HepG2 (cell line): ENCODE measurements at regions not wholly inside any gene's neighbourhood (a gene's known extent, or its start where the extent isn't known, plus 50 kb on each side); places are given as distances from the start of the nearest gene placed in this dataset.
"Not testable (repeated sequence)": the region's sequence is repeated elsewhere in the genome, so short reads cannot be mapped to it uniquely, and the experiment has no call there.

Source experiments
- ATAC-seq: fragments of 200-7000 bp; cut with Tn5 transposase; 3 replicates; pipeline ENCODE4 v1.9.1; 2020; ENCODE audit warnings: mild to moderate bottlenecking, moderate library complexity
- BruUV-seq: library from RNA; stranded (reverse); fragments of 400-500 nt; replicated peaks from 2 replicates; lab custom pipeline; 2021; lab: Mats Ljungman, UMichigan
- CTCF ChIA-PET: fragments of 300-600 bp; formaldehyde crosslinking; extraction: SDS; loops from one replicate; lab custom pipeline; 2021; ENCODE audit warnings: low total read pairs, inconsistent platforms, low intra/inter-chr PET ratio; lab: Yijun Ruan, JAX
- POLR2A ChIA-PET: fragments of 350-600 bp; sonication (Branson Sonifier 250); formaldehyde crosslinking; loops from one replicate; lab custom pipeline; 2020; ENCODE audit warnings: antibody characterized with exemption, inconsistent platforms; lab: Yijun Ruan, JAX
- DNase-seq: peaks from one replicate; pipeline ENCODE4 v3.0.0-alpha.2; 2015; ENCODE audit warnings: low spot score
- FAIRE-seq: peaks from 3 replicates; lab custom pipeline; 2011; peaks lifted over from hg19 to GRCh38; lab: Jason Lieb, UNC
- H2AFZ ChIP-seq: one replicate; pipeline ENCODE4 v1.6.1; 2011; ENCODE audit warnings: low read length, inconsistent platforms
- H3K27ac ChIP-seq: fragments of 300-600 bp; 3 replicates; pipeline ENCODE4 v1.8.0; 2011; ENCODE audit warnings: mixed run types, mild to moderate bottlenecking, mixed read lengths, low read length, inconsistent platforms; ENCODE audit not compliant: insufficient read depth; ENCODE audit errors: extremely low read length
- H3K27me3 ChIP-seq, 2 experiments: fragments of 200-600 bp in 1 of 2; 2 replicates in 1 of 2; 3 replicates in 1 of 2; pipeline versions ENCODE4 v1.6.0 to v1.8.0; 2011; ENCODE audit warnings: low read length in 2 of 2, mild to moderate bottlenecking in 2 of 2, moderate library complexity in 2 of 2, inconsistent platforms in 1 of 2; ENCODE audit not compliant: insufficient read depth in 2 of 2, control insufficient read depth in 1 of 2
- H3K36me3 ChIP-seq, 2 experiments: fragments of 200-600 bp in 1 of 2; replicated peaks in 1 of 2; 2 replicates in 1 of 2; 3 replicates in 1 of 2; pipeline versions ENCODE4 v1.5.1 to v1.8.0; 2011; ENCODE audit warnings: low read length in 2 of 2, inconsistent platforms in 1 of 2; ENCODE audit not compliant: insufficient read depth in 2 of 2, control insufficient read depth in 1 of 2
- H3K4me1 ChIP-seq: 2 replicates; pipeline ENCODE4 v1.5.1; 2012; ENCODE audit warnings: low read length, inconsistent platforms; ENCODE audit not compliant: insufficient read depth
- H3K4me2 ChIP-seq: 2 replicates; pipeline ENCODE4 v1.6.0; 2011; ENCODE audit warnings: low read depth, low read length, inconsistent platforms
- H3K4me3 ChIP-seq, 3 experiments: fragments of 200-600 bp in 1 of 3; sonication (generic), shearing (Covaris generic) in 1 of 3; replicated peaks in 1 of 3; 2 replicates each; pipeline ENCODE4 v1.5.1; 2011 to 2016; ENCODE audit warnings: low read length in 3 of 3, inconsistent platforms in 2 of 3, low read depth in 2 of 3, mild to moderate bottlenecking in 2 of 3, control low read depth in 1 of 3, mixed read lengths in 1 of 3; ENCODE audit not compliant: insufficient read depth in 1 of 3
- H3K79me2 ChIP-seq: one replicate; pipeline ENCODE4 v1.6.1; 2011; ENCODE audit warnings: low read length, inconsistent platforms; ENCODE audit not compliant: insufficient read depth
- H3K9ac ChIP-seq: 2 replicates; pipeline ENCODE4 v1.6.0; 2011; ENCODE audit warnings: mild to moderate bottlenecking, low read depth, low read length, inconsistent platforms; ENCODE audit not compliant: insufficient read depth
- H3K9me3 ChIP-seq: 2 replicates; pipeline ENCODE4 v1.5.1; 2012; ENCODE audit warnings: mild to moderate bottlenecking, low read length
- H4K20me1 ChIP-seq: 2 replicates; pipeline ENCODE4 v1.6.0; 2011; ENCODE audit warnings: inconsistent platforms, mild to moderate bottlenecking, low read length, moderate library complexity; ENCODE audit not compliant: insufficient read depth
- BORCS8-MEF2B ChIP-seq: sonication (generic); formaldehyde crosslinking; IDR thresholded peaks from 2 replicates; pipeline ENCODE4 v1.8.0; 2022; ENCODE audit warnings: mild to moderate bottlenecking, missing genetic modification reagents
- DPF2 ChIP-seq: sonication (generic); formaldehyde crosslinking; IDR thresholded peaks from 2 replicates; pipeline ENCODE4 v1.4.0; 2020; ENCODE audit warnings: mild to moderate bottlenecking, low read depth, missing genetic modification reagents, borderline replicate concordance
- FOXA3 ChIP-seq: IDR thresholded peaks from 2 replicates; pipeline ENCODE4 v1.6.1; 2016; ENCODE audit warnings: missing genetic modification reagents, missing compliant biosample characterization
- GATAD2A ChIP-seq: IDR thresholded peaks from 2 replicates; pipeline ENCODE4 v1.6.1; 2016
- HNRNPUL1 ChIP-seq: fragments of 200-400 bp; formaldehyde crosslinking; IDR thresholded peaks from 2 replicates; pipeline ENCODE4 v1.6.1; 2017; ENCODE audit warnings: low read depth, mild to moderate bottlenecking, low read length, moderate library complexity
- HOXA9 ChIP-seq: sonication (generic); formaldehyde crosslinking; IDR thresholded peaks from 2 replicates; pipeline ENCODE4 v1.8.1; 2022; ENCODE audit warnings: missing genetic modification reagents, mild to moderate bottlenecking, moderate library complexity, borderline replicate concordance
- RXRA ChIP-seq: sonication (generic); formaldehyde crosslinking; IDR thresholded peaks from 2 replicates; pipeline ENCODE4 v1.5.1; 2020; ENCODE audit warnings: missing genetic modification reagents
- SIX1 ChIP-seq: sonication (generic); formaldehyde crosslinking; IDR thresholded peaks from 2 replicates; pipeline ENCODE4 v1.4.0; 2020; ENCODE audit warnings: missing genetic modification reagents, borderline replicate concordance
- SKIL ChIP-seq: sonication (generic); formaldehyde crosslinking; IDR thresholded peaks from 2 replicates; pipeline ENCODE4 v1.8.0; 2022; ENCODE audit warnings: missing genetic modification reagents, mild to moderate bottlenecking, moderate library complexity, borderline replicate concordance
- SMAD9 ChIP-seq: sonication (generic); formaldehyde crosslinking; IDR thresholded peaks from 2 replicates; pipeline ENCODE4 v1.5.1; 2020; ENCODE audit warnings: mild to moderate bottlenecking, missing genetic modification reagents
- SSRP1 ChIP-seq: IDR thresholded peaks from 2 replicates; pipeline ENCODE4 v1.6.1; 2016; ENCODE audit warnings: control low read depth
- TRIM24 ChIP-seq: sonication (generic); formaldehyde crosslinking; IDR thresholded peaks from 2 replicates; pipeline ENCODE4 v1.8.0; 2022; ENCODE audit warnings: mild to moderate bottlenecking, missing genetic modification reagents
- ZBTB43 ChIP-seq: sonication (generic); formaldehyde crosslinking; conservative IDR thresholded peaks from 2 replicates; pipeline ENCODE4 v1.4.0; 2020; ENCODE audit warnings: missing genetic modification reagents
- ZNF496 ChIP-seq: sonication (generic); formaldehyde crosslinking; IDR thresholded peaks from 2 replicates; pipeline ENCODE4 v1.8.1; 2023; ENCODE audit warnings: mild to moderate bottlenecking, moderate library complexity, missing genetic modification reagents; ENCODE audit not compliant: insufficient replicate concordance
- ZNF564 ChIP-seq: sonication (generic); formaldehyde crosslinking; IDR thresholded peaks from 2 replicates; pipeline ENCODE4 v1.8.1; 2023; ENCODE audit warnings: mild to moderate bottlenecking, missing genetic modification reagents
- ZSCAN30 ChIP-seq: sonication (generic); formaldehyde crosslinking; IDR thresholded peaks from 2 replicates; pipeline ENCODE4 v1.5.0; 2020; ENCODE audit warnings: mild to moderate bottlenecking, missing genetic modification reagents
- WGBS: methylation state at CpG from one replicate; pipeline ENCODE4 v1.1.6; 2017; ENCODE audit warnings: low lambda C conversion rate; 5-methylcytosine and 5-hydroxymethylcytosine counted together
- in situ Hi-C: cut with HindIII; loops from 2 replicates; pipeline ENCODE4 v1.10.0; 2017; ENCODE audit warnings: low pct_unique_long_range_greater_than_20kb; ENCODE audit not compliant: extremely low pct_ligation_motif_present
- intact Hi-C: fragments of 100-400 bp; cut with micrococcal nuclease; formaldehyde crosslinking; loops from one replicate; pipeline ENCODE4 v1.10.0; 2022; ENCODE audit not compliant: unreplicated experiment

- Histone ChIP-seq H3K27me3 (no peaks in the 10 kb centered on the region), H3K9ac (no peak overlapping the region), H3K4me2 (no peak overlapping the region), H3K27ac (no peak overlapping the region), H4K20me1 (no peaks in the 10 kb centered on the region), H3K79me2 (no peaks in the 10 kb centered on the region), H3K9me3 (no peaks in the 10 kb centered on the region), H3K36me3 (no peaks in the 10 kb centered on the region), H3K4me1 (no peaks in the 10 kb centered on the region), H2AFZ (no peak overlapping the region), H3K4me3 (no peak overlapping the region)
- DNase-seq (no peak), ATAC-seq (no peak), FAIRE-seq (no peak)
- 4% methylated on average over 4 of the region's 4 CpGs for WGBS
- intact Hi-C loops (no loop called here), in situ Hi-C loops (no loop called here)
- ChIA-PET POLR2A (no interaction called here), CTCF (no interaction called here)
- TF ChIP-seq HNRNPUL1, result no peak
- TF ChIP-seq SMAD9 (CRISPR knock-in tag), result no peak
- no peak for TF ChIP-seq ZBTB43 (CRISPR knock-in tag)
- TF ChIP-seq HOXA9 (CRISPR knock-in tag), result no peak
- TF ChIP-seq SKIL (CRISPR knock-in tag), result no peak
- TF ChIP-seq RXRA (CRISPR knock-in tag), result no peak
- TF ChIP-seq TRIM24 (CRISPR knock-in tag), result no peak
- TF ChIP-seq ZSCAN30 (CRISPR knock-in tag), result no peak
- TF ChIP-seq BORCS8-MEF2B (CRISPR knock-in tag), result no peak
- TF ChIP-seq DPF2 (CRISPR knock-in tag), result no peak
- no peak for TF ChIP-seq ZNF564 (CRISPR knock-in tag)
- no peak for TF ChIP-seq FOXA3 (CRISPR knock-in tag)
- TF ChIP-seq ZNF496, result no peak
- TF ChIP-seq SIX1, result no peak
- TF ChIP-seq SSRP1 (CRISPR knock-in tag), result no peak
- TF ChIP-seq GATAD2A (CRISPR knock-in tag), result no peak
- BruUV-seq, result no TSS peak
Measured at GRCh38 chrX:87434618-87435017, 83.0 kb upstream of the KLHL4 start.

- H3K36me3 ChIP-seq, intact Hi-C loops, H2AFZ ChIP-seq, H3K79me2 ChIP-seq, CTCF ChIA-PET, H3K9me3 ChIP-seq, H4K20me1 ChIP-seq, H3K4me2 ChIP-seq, H3K27ac ChIP-seq, H3K4me3 ChIP-seq, BruUV-seq, H3K27me3 ChIP-seq, in situ Hi-C loops, POLR2A ChIA-PET, H3K4me1 ChIP-seq, DNase-seq, ATAC-seq, H3K9ac ChIP-seq, FAIRE-seq: not testable (repeated sequence)
- WGBS, result no CpG with 5 or more reads among the region's 10 CpGs
Measured at GRCh38 chrX:87448613-87449012, 69.0 kb upstream of the KLHL4 start.
